ENCODE measurements at regions not wholly inside any gene's neighbourhood (a gene's known extent, or its start where the extent isn't known, plus 50 kb on each side); places are given as distances from the start of the nearest gene placed in this dataset.

DNA sequence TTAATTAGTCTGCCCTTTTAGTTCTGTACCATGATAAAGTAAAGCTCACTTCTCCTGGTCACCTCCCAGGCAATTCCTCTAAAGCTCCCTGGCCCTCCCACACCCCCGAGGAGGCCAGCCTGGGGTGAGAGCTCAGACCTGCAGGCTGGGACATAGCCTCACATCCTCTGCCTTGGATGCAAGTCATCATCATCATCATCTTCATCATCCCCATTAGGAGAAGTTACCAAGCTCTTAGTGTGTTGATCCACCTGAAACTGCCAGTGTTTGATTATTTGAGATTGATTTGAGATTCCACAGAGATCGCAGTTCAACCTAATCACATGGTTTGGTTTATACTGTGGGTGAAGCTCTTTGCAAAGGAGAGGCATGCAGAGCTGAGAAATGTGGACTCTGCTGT lies 197.5 kb downstream of the CYLD start:
- H3K27me3 ChIP-seq: no peaks in the 10 kb centered on the region
- TF ChIP-seq, protein P1, sequence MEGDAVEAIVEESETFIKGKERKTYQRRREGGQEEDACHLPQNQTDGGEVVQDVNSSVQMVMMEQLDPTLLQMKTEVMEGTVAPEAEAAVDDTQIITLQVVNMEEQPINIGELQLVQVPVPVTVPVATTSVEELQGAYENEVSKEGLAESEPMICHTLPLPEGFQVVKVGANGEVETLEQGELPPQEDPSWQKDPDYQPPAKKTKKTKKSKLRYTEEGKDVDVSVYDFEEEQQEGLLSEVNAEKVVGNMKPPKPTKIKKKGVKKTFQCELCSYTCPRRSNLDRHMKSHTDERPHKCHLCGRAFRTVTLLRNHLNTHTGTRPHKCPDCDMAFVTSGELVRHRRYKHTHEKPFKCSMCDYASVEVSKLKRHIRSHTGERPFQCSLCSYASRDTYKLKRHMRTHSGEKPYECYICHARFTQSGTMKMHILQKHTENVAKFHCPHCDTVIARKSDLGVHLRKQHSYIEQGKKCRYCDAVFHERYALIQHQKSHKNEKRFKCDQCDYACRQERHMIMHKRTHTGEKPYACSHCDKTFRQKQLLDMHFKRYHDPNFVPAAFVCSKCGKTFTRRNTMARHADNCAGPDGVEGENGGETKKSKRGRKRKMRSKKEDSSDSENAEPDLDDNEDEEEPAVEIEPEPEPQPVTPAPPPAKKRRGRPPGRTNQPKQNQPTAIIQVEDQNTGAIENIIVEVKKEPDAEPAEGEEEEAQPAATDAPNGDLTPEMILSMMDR (IDR thresholded peaks at IDR 0.05): no peak
- intact Hi-C loops (cut with DNase I): no loop called here

DNA sequence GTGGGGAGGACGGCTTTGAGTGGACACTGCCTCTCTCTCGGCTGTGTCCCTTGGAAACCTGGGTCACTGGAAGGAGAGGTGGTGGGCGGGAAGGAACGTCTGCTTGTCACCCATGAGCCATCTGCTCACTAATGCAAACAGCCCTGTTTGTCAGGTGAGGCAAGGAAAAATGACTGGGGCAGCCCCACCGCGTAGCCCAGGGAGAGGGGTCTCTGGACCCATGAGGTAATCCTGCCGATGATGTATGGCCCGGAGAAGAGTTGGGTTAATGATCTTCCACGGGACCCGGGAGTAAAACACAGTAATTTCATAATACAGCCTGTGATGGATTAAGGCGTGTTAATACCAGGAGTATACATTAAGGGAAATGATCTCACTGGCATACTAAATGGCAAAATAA lies 197.0 kb downstream of the CYLD start:
- H3K27ac ChIP-seq: no peak overlapping the region
- no peak for DNase-seq (ENCODE audit: low spot score in 2 of 2)
- no peaks in the 10 kb centered on the region for H3K36me3 ChIP-seq
- intact Hi-C loops (cut with DNase I): no loop called here
- no peaks in the 10 kb centered on the region for H3K9me3 ChIP-seq
- no peaks in the 10 kb centered on the region for H3K4me1 ChIP-seq
- H3K4me3 ChIP-seq: no peak overlapping the region
- TF ChIP-seq, protein P1 (IDR thresholded peaks at IDR 0.05): no peak
- no peaks in the 10 kb centered on the region for H3K27me3 ChIP-seq

More for the DNA sequence above, 197.5 kb downstream of the CYLD start:
- DNase-seq (ENCODE audit: low spot score in 2 of 2): no peak
- Histone ChIP-seq H3K36me3 (no peaks in the 10 kb centered on the region), H3K4me1 (no peaks in the 10 kb centered on the region), H3K9me3 (no peaks in the 10 kb centered on the region), H3K4me3 (no peak overlapping the region), H3K27ac (no peak overlapping the region)

DNA sequence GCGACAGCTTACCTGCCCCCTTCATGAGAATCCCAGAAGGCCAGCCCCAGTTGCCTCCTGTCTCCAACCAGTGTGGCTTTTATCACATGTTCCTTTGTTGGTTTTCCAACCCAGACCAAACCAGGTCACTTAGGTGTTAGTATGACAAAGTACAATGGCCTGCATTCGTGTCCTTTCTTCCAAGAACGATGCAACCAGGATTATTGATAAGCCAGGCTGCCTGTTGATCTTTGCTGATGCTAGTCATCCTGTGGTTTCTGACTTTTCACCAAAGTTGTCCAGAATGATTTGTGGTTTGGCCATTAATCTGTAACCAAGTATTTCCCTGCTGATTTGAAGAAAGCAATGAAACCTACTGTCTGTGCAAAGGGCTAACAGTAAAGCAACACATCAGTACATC lies 191.4 kb downstream of the CYLD start:
- Histone ChIP-seq H3K9me3 (no peaks in the 10 kb centered on the region), H3K4me3 (no peak overlapping the region), H3K27ac (no peak overlapping the region), H3K27me3 (no peaks in the 10 kb centered on the region), H3K36me3 (no peaks in the 10 kb centered on the region), H3K4me1 (no peaks in the 10 kb centered on the region)
- intact Hi-C loops (cut with DNase I): no loop called here
- DNase-seq (ENCODE audit: low spot score in 2 of 2): no peak
- TF ChIP-seq, protein P1 (IDR thresholded peaks at IDR 0.05): no peak

DNA sequence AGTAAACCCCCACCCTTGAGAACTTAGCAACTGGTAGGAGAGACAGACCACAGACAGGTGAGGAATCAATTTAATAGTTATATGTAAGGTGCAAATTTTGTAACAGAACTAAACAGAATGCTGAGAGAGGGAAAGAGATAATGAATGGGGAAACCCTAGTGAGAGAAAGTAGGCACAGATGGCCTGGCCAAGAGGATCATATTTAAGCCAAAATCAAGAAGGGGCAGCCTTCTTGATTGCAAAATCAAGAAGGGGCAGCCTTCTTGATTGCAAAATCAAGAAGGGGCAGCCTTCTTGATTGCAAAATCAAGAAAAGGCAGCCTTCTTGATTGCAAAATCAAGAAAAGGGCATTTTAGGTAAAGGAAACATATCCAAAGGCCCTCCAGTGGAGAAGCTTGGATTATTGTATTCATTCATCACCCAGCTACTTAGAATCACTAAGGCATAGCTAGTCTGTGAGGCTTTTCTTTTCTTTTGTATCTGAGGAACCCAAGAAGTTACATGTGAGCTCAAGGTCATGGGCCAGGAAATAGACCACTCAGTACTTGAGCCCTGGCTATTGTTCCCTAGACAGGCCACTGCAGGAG lies 190.6 kb downstream of the CYLD start:
- Histone ChIP-seq H3K4me3 (no peak overlapping the region), H3K9me3 (no peaks in the 10 kb centered on the region), H3K36me3 (no peaks in the 10 kb centered on the region), H3K27ac (no peak overlapping the region), H3K4me1 (no peaks in the 10 kb centered on the region), H3K27me3 (no peaks in the 10 kb centered on the region)
- intact Hi-C loops (cut with DNase I): no loop called here
- DNase-seq (ENCODE audit: low spot score in 2 of 2): no peak
- TF ChIP-seq, protein P1 (IDR thresholded peaks at IDR 0.05): no peak

DNA sequence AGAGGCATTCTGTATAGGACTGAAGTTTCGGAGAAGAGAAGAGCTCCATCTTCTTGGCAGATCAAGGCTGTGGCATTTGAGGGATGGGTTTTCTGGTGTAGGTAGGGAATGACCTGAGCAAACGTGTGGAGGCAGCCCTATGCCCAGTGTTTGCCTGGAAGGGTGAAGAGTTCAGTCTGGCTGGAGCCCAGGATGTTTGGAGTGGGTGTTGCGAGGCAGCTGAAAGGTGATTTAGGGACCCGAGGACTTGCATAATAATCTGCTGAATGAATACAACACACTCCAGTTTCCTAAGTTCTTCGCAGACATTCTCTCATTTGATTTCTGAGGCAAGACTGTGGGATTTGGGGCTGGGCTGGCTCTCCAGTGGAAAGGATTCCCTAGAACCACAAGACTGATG lies 186.2 kb downstream of the CYLD start:
- no peak overlapping the region for H3K27ac ChIP-seq
- H3K36me3 ChIP-seq: no peaks in the 10 kb centered on the region
- intact Hi-C loops (cut with DNase I): no loop called here
- H3K9me3 ChIP-seq: no peaks in the 10 kb centered on the region
- no peak overlapping the region for H3K4me3 ChIP-seq
- no peak for DNase-seq (ENCODE audit: low spot score in 2 of 2)
- TF ChIP-seq, protein P1 (IDR thresholded peaks at IDR 0.05): no peak
- H3K27me3 ChIP-seq: no peaks in the 10 kb centered on the region
- H3K4me1 ChIP-seq: no peaks in the 10 kb centered on the region

Measured in ascending aorta (tissue), 2 donors.